HG03066 (cell line): ENCODE measurements at regions not wholly inside any gene's neighbourhood (a gene's known extent, or its start where the extent isn't known, plus 50 kb on each side); places are given as distances from the start of the nearest gene placed in this dataset.

Experiments
- ATAC-seq: cut with Tn5 transposase; IDR thresholded peaks from one replicate; pipeline ENCODE4 v1.9.1; 2021; ENCODE audit warnings: low read depth; ENCODE audit not compliant: unreplicated experiment

DNA sequence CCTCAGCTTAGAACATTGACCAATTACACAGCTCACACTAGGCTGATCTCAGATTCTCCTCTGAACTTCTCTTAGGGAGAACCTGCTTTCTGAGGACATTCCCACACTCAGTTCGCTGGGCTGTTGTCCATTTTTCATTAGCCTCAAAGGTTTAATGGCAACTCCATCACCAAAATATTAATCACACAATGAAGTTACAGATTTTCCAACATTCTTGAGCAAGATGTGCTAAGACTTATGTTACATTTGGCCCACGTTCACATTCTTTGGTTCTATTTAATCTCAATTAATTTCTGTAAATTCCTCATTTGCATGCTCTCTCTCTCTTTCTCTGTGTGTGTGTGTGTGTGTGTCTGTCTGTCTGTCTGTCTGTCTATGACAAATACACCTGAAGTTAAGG lies 82.3 kb upstream of the EDNRA start:
- ATAC-seq, result no peak

DNA sequence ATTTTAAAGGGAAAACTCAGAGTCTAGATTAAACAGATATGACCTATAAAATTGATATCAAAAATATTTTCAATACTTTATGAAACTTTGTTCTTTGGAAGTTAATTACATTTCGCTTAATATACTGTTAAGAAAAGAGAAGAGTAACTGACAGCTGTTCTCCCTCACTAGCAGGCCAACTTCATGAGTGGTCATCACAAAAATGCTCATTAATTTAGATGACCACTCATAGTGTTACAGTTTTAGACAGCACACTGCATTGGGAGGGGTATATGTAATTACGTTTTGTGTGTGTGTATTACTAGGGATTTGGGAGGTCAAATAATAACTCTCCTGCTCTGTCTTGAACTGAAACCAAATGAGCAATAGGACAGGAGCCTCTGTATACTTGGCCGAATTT lies 80.2 kb upstream of the EDNRA start:
- ATAC-seq, result no peak

DNA sequence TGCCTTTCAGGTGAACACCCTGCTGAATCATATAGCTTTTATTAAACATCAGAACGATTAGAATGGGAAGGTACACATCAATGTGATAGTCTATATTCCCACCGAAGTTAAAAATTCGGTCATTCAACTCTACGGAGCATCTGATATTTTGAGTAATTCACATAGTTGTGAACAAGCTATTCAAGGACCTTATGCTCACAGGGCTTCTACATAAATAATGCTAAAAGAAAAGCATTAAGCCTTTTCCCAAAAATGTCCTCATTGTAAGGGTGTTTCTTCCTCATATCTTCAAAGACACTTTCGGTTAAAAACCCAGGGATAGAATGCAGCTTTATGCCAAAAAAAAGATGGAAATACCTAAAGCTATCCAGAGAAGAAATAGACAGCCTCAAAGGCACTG lies 79.7 kb upstream of the EDNRA start:
- ATAC-seq, result no peak

DNA sequence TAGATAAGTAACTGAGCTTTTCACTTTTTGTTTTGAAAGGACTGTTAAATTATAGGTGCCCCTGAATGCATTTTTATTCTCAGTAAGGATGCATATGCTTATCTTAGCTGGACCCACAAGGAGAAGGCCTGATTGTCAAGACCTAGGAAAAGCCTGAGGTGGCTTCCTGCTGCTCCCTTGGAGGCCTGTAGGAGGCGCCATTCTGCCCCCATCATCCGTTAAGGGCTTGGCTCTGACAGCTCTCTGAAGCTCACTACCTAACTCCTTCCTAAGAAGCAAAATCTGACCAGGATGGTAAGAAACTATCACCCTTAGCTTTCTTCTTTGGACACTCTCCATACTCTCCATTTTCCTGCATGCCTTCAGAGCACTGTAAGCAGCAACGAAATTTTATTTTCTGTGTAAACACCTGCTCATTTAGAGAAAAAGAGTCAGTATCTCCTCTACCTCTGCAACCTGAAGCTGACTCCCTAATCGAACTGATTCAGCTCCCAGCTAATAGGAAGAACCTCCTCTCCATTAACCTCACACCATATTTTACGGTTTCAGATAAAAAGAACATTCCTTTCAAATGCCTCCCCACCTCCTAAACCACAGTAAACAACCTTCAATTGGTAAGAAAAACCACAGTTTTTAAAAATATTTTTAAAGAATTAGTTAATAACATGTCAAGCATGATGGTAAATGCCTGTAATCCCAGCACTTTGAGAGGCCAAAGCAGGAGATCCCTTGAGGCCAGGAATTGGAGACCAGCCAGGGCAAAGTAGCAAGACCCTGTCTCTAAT lies 73.4 kb upstream of the EDNRA start:
- no peak for ATAC-seq

DNA sequence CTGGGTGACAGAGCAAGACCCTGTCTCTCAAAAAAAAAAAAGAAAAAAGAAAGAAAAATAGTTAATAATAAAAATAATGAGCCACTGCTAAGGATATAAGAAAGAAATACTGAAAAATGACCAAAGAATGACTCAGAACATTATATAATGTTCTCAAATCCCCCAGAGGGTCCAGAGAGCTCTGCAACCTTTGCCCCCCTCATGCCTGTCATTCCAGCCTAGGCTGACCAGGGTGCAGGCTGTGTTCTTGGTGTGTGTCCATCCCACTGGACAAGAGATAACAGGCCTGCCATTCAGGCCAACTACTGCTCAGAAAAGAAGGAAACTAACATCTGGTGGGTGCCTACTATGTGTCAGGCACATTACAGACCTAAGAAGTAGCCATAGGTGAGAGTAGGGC lies 72.7 kb upstream of the EDNRA start:
- ATAC-seq, result no peak

DNA sequence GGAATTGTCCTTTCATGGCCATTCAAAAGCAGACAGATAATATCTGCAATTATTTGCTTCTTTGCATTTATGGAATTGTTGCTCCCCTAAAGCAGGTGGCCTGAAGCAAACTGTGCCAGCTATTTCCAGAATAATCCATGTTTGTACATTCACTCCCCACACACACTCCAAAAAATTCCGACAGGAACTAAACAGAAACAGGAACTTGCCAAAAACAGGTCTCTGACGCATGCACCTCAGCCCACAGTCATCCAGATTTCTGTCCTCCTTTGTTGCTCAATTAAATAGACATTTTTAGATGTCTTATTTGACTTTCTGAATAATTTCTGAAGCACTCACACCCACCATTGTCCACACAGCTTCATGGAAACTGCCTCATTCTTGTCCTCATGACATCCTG lies 71.5 kb upstream of the EDNRA start:
- ATAC-seq, result no peak

DNA sequence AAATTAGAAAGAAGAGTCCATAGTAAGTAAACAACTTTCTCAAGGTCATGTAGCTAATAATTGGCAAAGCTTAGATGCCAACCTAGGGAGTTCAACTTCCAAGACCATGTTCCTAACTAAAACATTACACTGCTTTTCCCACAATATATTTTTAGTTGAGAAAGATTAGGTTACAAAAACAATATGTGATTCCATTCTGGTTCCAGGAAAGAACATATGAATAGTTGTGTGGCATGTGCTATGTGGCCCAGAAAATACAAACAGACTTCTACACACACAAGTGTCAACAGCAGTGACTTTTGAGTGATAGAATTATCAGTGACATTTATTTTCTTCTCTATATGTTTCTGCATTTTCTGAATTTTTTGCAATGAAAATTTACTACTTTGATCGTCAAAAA lies 62.7 kb upstream of the EDNRA start:
- ATAC-seq, result no peak

DNA sequence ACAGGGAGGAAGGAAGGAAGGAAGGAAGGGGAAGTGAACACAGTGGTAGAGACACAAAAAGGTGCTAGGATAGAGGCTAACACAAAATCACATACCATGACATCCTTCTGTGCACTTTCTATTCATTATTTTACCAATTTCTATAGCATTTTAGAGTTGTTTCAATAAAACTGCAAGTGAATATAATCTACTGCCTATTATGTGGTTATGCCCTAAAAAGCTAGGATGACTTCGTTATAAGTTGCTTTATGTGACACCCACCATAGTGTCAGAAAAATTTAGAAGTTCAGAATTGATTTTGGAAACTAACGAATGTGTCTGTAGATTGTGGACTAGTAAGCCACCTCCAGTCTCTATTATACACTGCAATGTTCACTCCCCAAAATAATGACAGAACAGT lies 59.4 kb upstream of the EDNRA start:
- ATAC-seq, result no peak

DNA sequence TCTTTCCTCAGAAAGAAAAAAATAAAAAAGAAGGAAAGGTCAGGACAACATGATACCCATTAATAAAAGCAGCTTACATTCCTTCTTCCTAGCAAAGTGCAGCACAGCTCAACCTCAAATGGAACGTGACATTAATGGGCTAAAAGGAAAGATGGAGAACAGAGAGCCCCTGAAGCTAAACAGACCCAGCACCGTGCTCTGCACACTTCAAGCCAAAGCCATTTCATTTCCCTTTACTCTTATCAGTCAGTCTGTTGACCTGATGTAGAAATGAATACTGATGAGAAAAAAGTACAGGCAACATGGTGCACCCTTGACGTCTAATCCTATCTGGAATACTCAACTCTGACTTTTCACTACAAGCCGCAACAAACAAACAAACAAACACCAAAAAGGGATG lies 57.7 kb upstream of the EDNRA start:
- no peak for ATAC-seq

DNA sequence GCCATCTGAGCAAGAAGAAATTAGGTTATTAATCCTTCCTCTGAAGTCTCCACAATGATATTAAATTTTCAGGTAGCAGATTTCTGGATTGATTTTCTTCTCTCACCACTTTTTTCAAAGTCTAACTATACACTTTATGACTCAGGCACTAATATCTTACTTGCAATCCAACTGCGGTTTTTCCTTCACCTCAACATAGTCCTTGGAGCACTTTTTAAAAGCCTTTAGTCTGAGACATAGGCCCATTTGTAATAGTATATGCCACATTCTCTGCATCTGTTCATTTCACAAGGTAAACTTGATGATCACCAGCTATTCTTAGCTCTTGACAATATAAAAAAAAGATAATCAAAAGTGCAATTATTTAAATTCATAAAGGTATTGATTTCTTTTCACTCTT lies 55.9 kb upstream of the EDNRA start:
- ATAC-seq, result no peak

DNA sequence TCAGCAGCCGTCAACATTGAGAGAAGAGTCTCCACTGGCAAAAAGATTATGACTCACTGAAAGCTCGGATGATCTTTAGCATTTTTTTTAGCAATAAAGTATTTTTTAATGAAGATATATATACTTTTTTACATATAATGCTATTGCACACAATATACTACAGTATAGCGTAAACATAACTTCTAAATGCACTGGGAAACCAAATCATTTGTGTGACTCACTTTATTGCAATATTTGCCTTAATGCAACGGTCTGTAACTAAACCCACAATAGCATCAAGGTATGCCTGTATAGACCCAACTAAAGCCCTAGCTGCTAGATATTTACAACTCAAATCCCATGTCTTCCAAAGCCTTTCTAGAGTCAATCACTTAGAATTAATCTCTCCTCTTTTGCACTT lies 52.3 kb upstream of the EDNRA start:
- ATAC-seq, result no peak

DNA sequence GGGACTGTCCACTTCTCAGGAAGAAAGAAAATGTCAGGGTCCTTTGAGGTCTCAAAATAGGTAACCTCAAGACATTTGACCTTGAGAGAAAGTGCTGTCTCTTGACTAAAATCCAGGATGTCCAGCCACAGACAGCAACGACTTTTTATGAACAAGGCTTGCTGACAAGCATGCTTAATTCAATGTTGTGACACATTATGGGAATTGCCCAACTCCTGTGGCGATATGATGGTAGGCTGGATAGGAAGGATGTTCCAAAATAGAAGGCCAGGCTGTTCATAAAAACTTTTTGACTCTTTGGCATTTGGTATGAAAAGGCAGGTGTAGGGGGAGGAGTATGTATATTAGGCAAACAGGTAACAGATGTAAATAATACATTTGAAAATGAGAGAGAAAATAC lies 50.8 kb upstream of the EDNRA start:
- no peak for ATAC-seq
